SHP77 (cell line): ENCODE measurements at regions not wholly inside any gene's neighbourhood (a gene's known extent, or its start where the extent isn't known, plus 50 kb on each side); places are given as distances from the start of the nearest gene placed in this dataset.
A peak's percentile ranks its signal among the peaks of the same experiment; 100 is the strongest.

ENCODE experiments used
- DNase-seq, 2 experiments: peaks; one replicate each; lab custom pipeline; 2025; lab: John Stamatoyannopoulos, UW

GRCh38 chr3:13266005-13266404 lies 154.1 kb downstream of the NUP210 start:
- DNase-seq: no peak

GRCh38 chr3:13265507-13265906 lies 154.6 kb downstream of the NUP210 start:
- no peak for DNase-seq

GRCh38 chr3:13265016-13265415 lies 155.1 kb downstream of the NUP210 start:
- DNase-seq: no peak

GRCh38 chr3:13264468-13264795 lies 155.7 kb downstream of the NUP210 start:
- no peak for DNase-seq

GRCh38 chr3:13263770-13264467 lies 156.2 kb downstream of the NUP210 start:
- no peak for DNase-seq

GRCh38 chr3:13262493-13263211 lies 157.5 kb downstream of the NUP210 start:
- DNase-seq: peak in 1 of 2 experiments; percentile 21

GRCh38 chr3:13261892-13262291 lies 158.2 kb downstream of the NUP210 start:
- no peak for DNase-seq

GRCh38 chr3:13261104-13261830 lies 158.9 kb downstream of the NUP210 start:
- no peak for DNase-seq

- DNase-seq: no peak
Observed at GRCh38 chr3:13260259-13261103, 159.6 kb downstream of the NUP210 start.

- no peak for DNase-seq
Observed at GRCh38 chr3:13259831-13260230, 160.3 kb downstream of the NUP210 start.

- DNase-seq: no peak
Observed at GRCh38 chr3:13258986-13259514, 161.1 kb downstream of the NUP210 start.

GRCh38 chr3:13258280-13258679 lies 161.8 kb downstream of the NUP210 start:
- DNase-seq: no peak

GRCh38 chr3:13257666-13258065 lies 162.5 kb downstream of the NUP210 start:
- DNase-seq: no peak

- no peak for DNase-seq
Observed at GRCh38 chr3:13256845-13257244, 163.3 kb downstream of the NUP210 start.

- no peak for DNase-seq
Observed at GRCh38 chr3:13254028-13254951, 165.8 kb downstream of the NUP210 start.

GRCh38 chr3:13253208-13253937 lies 166.7 kb downstream of the NUP210 start:
- no peak for DNase-seq

GRCh38 chr3:13252207-13252606 lies 167.9 kb downstream of the NUP210 start:
- DNase-seq: no peak

- no peak for DNase-seq
Observed at GRCh38 chr3:13251166-13251903, 168.8 kb downstream of the NUP210 start.

- DNase-seq: no peak
Observed at GRCh38 chr3:13249664-13250390, 170.3 kb downstream of the NUP210 start.
